Cardiac fibroblast (primary cell): ENCODE measurements at regions not wholly inside any gene's neighbourhood (a gene's known extent, or its start where the extent isn't known, plus 50 kb on each side); places are given as distances from the start of the nearest gene placed in this dataset.

Experiments
- DNase-seq, 2 donors: peaks; one replicate each; pipeline versions ENCODE4 v3.0.0 to v3.0.0-alpha.2; 2010; ENCODE audit warnings: low read depth in 2 of 2
- H3K4me3 ChIP-seq, 2 donors: replicated peaks in 1 of 2; 1 replicate in 1 of 2; 2 replicates in 1 of 2; pipeline ENCODE4 v1.5.1; 2011; ENCODE audit warnings: low read depth in 2 of 2, low read length in 2 of 2, mild to moderate bottlenecking in 2 of 2, moderate library complexity in 1 of 2
- TF ChIP-seq, protein P1 (sequence below): IDR thresholded peaks from one replicate; pipeline ENCODE4 v1.5.1; 2011; ENCODE audit warnings: low read depth, mild to moderate bottlenecking, low read length, inconsistent platforms

DNA sequence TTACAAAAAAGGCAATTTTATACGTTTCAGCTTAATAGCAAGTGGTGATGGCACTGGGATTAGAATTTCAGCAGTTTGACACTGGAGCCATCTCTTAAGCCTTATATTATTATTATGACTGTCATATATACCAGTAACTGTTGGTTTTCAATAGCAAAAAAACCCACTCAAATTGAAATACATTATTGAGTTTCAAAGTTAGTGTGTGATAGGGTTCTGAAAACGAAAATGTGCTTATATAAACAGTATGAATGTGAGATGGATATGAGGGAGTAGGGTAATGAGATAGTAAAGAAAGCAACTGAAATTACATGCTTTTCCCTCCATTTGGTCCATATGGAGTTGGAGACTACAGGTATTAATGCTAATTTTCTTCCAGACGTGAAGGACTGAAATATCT lies 68.6 kb upstream of the ACTBL2 start:
- DNase-seq, result no peak
- TF ChIP-seq, protein P1, sequence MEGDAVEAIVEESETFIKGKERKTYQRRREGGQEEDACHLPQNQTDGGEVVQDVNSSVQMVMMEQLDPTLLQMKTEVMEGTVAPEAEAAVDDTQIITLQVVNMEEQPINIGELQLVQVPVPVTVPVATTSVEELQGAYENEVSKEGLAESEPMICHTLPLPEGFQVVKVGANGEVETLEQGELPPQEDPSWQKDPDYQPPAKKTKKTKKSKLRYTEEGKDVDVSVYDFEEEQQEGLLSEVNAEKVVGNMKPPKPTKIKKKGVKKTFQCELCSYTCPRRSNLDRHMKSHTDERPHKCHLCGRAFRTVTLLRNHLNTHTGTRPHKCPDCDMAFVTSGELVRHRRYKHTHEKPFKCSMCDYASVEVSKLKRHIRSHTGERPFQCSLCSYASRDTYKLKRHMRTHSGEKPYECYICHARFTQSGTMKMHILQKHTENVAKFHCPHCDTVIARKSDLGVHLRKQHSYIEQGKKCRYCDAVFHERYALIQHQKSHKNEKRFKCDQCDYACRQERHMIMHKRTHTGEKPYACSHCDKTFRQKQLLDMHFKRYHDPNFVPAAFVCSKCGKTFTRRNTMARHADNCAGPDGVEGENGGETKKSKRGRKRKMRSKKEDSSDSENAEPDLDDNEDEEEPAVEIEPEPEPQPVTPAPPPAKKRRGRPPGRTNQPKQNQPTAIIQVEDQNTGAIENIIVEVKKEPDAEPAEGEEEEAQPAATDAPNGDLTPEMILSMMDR, result no peak
- no peak overlapping the region for H3K4me3 ChIP-seq

GRCh38 chr5:57550132-57550531 lies 67.5 kb upstream of the ACTBL2 start:
- H3K4me3 ChIP-seq, result no peak overlapping the region
- DNase-seq, result no peak
- TF ChIP-seq, protein P1, result no peak

DNA sequence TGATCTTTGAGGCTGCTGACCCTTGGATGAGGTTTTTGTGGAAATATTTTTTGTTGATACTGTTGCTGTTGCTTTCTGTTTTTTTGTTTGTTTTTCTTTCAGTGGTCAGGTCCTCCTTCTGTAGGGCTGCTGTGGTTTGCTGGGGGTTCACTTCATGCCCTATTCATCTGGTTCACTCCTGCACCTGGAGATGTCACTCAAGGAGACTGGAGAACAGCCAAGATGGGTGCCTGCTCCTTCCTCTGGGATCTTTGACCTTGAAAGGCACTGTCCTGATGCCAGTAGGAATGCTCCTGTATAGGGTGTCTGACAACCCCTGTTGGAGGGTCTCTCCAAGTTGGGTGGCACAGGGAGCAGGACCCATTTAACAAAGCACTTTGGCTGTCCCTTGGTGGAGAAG lies 67.0 kb upstream of the ACTBL2 start:
- no peak overlapping the region for H3K4me3 ChIP-seq
- DNase-seq, result no peak
- TF ChIP-seq, protein P1, result no peak

DNA sequence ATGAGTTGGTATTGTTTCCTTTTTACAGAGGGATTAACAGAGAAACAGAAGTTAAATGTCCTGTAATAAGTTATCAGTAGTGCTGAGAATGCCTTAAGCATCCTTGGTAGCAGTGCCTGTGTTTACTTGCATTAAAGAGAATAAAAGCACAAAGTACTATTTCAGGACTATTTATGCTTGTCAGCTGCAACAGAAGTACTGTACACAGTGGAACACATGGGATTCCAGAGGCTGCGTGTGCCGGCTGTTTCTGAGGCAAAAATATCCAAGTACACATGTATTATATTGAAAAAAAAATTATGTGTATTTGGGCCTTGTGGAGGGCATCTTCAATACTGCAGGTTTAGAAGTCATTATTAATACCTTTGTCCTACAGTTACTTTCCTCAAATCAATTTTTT lies 58.2 kb upstream of the ACTBL2 start:
- no peak overlapping the region for H3K4me3 ChIP-seq
- TF ChIP-seq, protein P1, result no peak
- no peak for DNase-seq

DNA sequence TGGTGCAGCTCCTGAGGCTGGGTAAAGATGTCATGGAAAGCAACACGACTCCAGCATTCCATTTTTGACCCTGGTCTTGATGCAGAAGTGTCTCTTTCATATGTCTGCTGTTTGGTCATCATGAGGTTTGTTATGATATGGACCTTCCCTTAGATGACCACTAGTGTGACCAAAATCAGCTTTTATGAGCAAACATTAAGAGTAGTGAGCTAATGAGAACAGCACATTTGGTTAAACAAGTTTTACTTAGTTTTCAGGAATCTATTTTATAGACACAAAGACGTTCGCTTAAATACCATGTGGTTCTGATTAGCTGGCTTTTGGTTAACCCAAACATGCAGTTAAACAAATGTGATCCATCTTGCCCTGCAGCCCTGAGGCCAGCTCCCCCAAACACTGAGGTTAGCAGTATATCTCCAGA lies 56.7 kb upstream of the ACTBL2 start:
- peak in 1 of 2 donors; percentile 22 for DNase-seq
- no peak overlapping the region for H3K4me3 ChIP-seq
- TF ChIP-seq, protein P1, result no peak

- TF ChIP-seq, protein P1, result no peak
- peak; percentile 88 to 93 for DNase-seq
- H3K4me3 ChIP-seq, result no peak overlapping the region
These were observed 55.8 kb upstream of the ACTBL2 start for GRCh38 chr5:57538341-57538955.

GRCh38 chr5:57537811-57538210 lies 55.2 kb upstream of the ACTBL2 start:
- no peak overlapping the region for H3K4me3 ChIP-seq
- DNase-seq, result no peak
- TF ChIP-seq, protein P1, result no peak
